ENCODE measurements at regions not wholly inside any gene's neighbourhood (a gene's known extent, or its start where the extent isn't known, plus 50 kb on each side); places are given as distances from the start of the nearest gene placed in this dataset.

- DNase-seq (ENCODE audit: low read depth, low spot score): no peak
Measured at GRCh38 chr6:14713008-14713960, 532.6 kb upstream of the JARID2 start.

GRCh38 chr6:14713966-14714631 lies 531.8 kb upstream of the JARID2 start:
- no peak for DNase-seq (ENCODE audit: low read depth, low spot score)

- DNase-seq (ENCODE audit: low read depth, low spot score): no peak
Measured at GRCh38 chr6:14715076-14715475, 530.8 kb upstream of the JARID2 start.

DNA sequence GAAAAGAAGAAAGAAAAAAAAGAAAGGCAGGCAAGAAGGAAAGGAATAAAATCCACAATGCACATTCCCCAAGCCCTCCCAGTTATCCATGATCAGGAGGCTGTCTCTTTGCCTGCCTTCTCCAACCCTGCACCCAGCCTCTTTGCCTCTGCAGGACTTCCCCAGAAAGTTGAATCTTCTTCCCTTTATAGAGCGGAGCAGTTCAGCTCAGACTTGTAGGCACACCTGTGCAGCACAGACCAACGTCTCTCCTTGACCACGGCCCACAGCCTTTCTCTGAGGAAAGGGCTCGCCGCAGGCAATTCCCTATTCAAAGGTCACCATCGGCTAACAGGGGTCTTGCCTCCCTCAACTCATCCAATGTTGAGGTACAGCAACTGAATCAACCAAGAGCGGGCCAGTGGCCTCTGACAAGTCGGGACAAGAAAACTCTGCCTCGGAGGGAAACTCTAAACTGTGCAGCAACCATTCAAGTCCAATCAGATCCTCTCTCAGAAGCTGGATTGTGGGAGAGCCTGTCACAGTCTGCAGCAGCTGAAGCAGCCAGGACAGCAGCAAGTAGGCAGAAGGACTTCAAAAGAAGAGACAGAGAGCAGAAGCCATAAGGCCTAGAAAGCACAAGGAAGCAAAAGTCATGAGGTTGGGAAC lies 529.2 kb upstream of the JARID2 start:
- DNase-seq (ENCODE audit: low read depth, low spot score): no peak

- no peak for DNase-seq (ENCODE audit: low read depth, low spot score)
Measured at GRCh38 chr6:14717307-14717706, 528.6 kb upstream of the JARID2 start.

- no peak for DNase-seq (ENCODE audit: low read depth, low spot score)
Measured at GRCh38 chr6:14718861-14719260, 527.0 kb upstream of the JARID2 start.

GRCh38 chr6:14719270-14719669 lies 526.6 kb upstream of the JARID2 start:
- no peak for DNase-seq (ENCODE audit: low read depth, low spot score)

GRCh38 chr6:14720411-14721102 lies 525.3 kb upstream of the JARID2 start:
- no peak for DNase-seq (ENCODE audit: low read depth, low spot score)

- DNase-seq (ENCODE audit: low read depth, low spot score): no peak
Measured at GRCh38 chr6:14721103-14721758, 524.6 kb upstream of the JARID2 start.

- DNase-seq (ENCODE audit: low read depth, low spot score): no peak
Measured at GRCh38 chr6:14722001-14722562, 523.8 kb upstream of the JARID2 start.

- DNase-seq (ENCODE audit: low read depth, low spot score): no peak
Measured at GRCh38 chr6:14722704-14723103, 523.2 kb upstream of the JARID2 start.

GRCh38 chr6:14723535-14724086 lies 522.3 kb upstream of the JARID2 start:
- DNase-seq (ENCODE audit: low read depth, low spot score): no peak

GRCh38 chr6:14724549-14724948 lies 521.3 kb upstream of the JARID2 start:
- no peak for DNase-seq (ENCODE audit: low read depth, low spot score)

- no peak for DNase-seq (ENCODE audit: low read depth, low spot score)
Measured at GRCh38 chr6:14726816-14727493, 518.9 kb upstream of the JARID2 start.

- DNase-seq (ENCODE audit: low read depth, low spot score): no peak
Measured at GRCh38 chr6:14727494-14728395, 518.1 kb upstream of the JARID2 start.

GRCh38 chr6:14728396-14729024 lies 517.4 kb upstream of the JARID2 start:
- DNase-seq (ENCODE audit: low read depth, low spot score): no peak

GRCh38 chr6:14729129-14729871 lies 516.6 kb upstream of the JARID2 start:
- DNase-seq (ENCODE audit: low read depth, low spot score): no peak

DNA sequence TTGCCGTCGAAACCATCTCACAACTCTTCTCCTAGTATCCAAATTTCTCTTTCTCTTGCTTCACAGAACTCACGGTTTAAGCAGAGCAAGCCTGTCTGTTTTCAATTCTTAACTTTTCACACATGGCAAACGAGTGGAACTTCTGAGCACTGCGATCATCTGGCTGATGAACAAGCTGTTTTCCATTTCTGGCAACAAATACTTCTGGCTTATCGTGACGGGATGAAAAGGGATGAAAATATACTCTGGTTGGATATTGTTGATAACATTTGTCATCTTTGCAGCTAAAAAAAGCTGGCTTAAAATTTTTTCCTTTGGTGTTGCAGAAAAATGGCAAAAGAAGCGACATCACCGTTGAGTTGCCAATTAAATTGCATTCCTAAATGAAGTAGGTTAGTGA lies 515.2 kb upstream of the JARID2 start:
- no peak for DNase-seq (ENCODE audit: low read depth, low spot score)
